Uterus (tissue), 3 donors: ENCODE measurements at regions not wholly inside any gene's neighbourhood (a gene's known extent, or its start where the extent isn't known, plus 50 kb on each side); places are given as distances from the start of the nearest gene placed in this dataset.

Experiments used
- DNase-seq, 2 donors: peaks; one replicate each; pipeline ENCODE4 v3.0.0-alpha.2; 2019 to 2020
- H3K27ac ChIP-seq, 2 donors: fragments of 200-600 bp; sonication (generic); 1 replicate in 1 of 2; 2 replicates in 1 of 2; pipeline ENCODE4 v1.5.1; 2016 to 2018
- H3K27me3 ChIP-seq, 2 donors: fragments of 200-600 bp; sonication (generic); one replicate each; pipeline ENCODE4 v1.5.1; 2018 to 2019; ENCODE audit warnings: control low read depth in 1 of 2
- H3K36me3 ChIP-seq, 2 donors: fragments of 200-600 bp; sonication (generic); one replicate each; pipeline ENCODE4 v1.5.1; 2019; ENCODE audit warnings: control low read depth in 1 of 2
- H3K4me1 ChIP-seq, 2 donors: fragments of 200-600 bp; sonication (generic); one replicate each; pipeline ENCODE4 v1.5.1; 2018 to 2019; ENCODE audit warnings: control low read depth in 1 of 2
- H3K4me3 ChIP-seq, 2 donors: fragments of 200-600 bp; sonication (generic); 1 replicate in 1 of 2; 2 replicates in 1 of 2; pipeline ENCODE4 v1.5.1; 2018 to 2019; ENCODE audit warnings: mild to moderate bottlenecking in 1 of 2
- H3K9me3 ChIP-seq, 2 donors: fragments of 200-600 bp; sonication (generic); one replicate each; pipeline ENCODE4 v1.5.1; 2019; ENCODE audit warnings: control low read depth in 1 of 2
- POLR2A ChIP-seq, 2 donors: fragments of 450-650 bp; IDR thresholded peaks; one replicate each; pipeline ENCODE4 v1.6.1; 2016; ENCODE audit warnings: antibody characterized with exemption in 2 of 2, mild to moderate bottlenecking in 1 of 2, moderate library complexity in 1 of 2
- intact Hi-C: fragments of 100-400 bp; cut with DNase I; formaldehyde crosslinking; loops from one replicate; pipeline ENCODE4 v1.15.1; 2023; ENCODE audit warnings: low total_unique reads
- TF ChIP-seq, protein P1 (sequence below), 4 experiments: fragments of 200-600 bp in 2 of 4; fragments of 450-650 bp in 2 of 4; sonication (generic) in 2 of 4; IDR thresholded peaks; one replicate each; pipeline ENCODE4 v1.5.1; 2016 to 2019; ENCODE audit warnings: antibody characterized with exemption in 4 of 4, mild to moderate bottlenecking in 2 of 4, moderate library complexity in 1 of 4
- donor health status: DM: yes; HTN: yes; CAD: no.

DNA sequence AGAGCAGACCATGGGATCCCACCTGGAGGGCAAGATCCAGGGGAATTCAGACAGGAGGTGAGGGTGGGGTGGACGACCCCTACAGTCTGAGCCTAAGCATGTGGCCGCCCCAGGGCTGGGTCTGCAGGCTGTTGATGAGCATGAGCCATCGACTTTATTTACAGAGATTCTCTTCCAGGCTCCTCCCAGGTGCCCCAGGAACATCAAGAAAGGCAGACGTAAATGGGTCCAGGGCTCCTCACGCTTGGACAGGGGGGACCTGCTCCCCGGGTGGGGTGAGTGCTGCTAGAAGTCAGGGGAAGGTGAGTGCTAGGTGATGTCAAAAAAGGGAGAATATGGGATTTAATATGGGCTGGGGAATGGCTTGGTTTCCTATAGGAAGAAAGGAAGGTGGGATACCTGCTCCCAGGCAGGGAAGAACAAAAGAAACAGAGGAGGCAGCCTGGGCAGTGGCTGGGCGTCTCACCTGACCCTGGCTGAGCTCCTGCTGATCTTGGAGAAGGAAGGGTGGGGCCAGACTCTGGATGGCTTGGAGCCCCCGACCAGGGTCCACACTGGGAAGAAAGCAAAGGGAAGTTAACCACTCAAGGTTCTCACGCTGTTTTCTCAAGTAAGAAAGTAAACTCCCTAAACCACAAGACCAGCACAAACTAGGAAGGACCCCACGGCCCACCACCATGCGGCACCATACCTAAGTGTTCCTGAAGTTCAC, 162.1 kb upstream of the SHH start:
- H3K9me3 ChIP-seq: no peaks in the 10 kb centered on the region
- H3K4me1 ChIP-seq: no peaks in the 10 kb centered on the region
- H3K27ac ChIP-seq: no peak overlapping the region
- no peaks in the 10 kb centered on the region for H3K27me3 ChIP-seq
- H3K4me3 ChIP-seq: no peak overlapping the region
- DNase-seq: no peak
- intact Hi-C loops: no loop called here
- TF ChIP-seq, protein P1, sequence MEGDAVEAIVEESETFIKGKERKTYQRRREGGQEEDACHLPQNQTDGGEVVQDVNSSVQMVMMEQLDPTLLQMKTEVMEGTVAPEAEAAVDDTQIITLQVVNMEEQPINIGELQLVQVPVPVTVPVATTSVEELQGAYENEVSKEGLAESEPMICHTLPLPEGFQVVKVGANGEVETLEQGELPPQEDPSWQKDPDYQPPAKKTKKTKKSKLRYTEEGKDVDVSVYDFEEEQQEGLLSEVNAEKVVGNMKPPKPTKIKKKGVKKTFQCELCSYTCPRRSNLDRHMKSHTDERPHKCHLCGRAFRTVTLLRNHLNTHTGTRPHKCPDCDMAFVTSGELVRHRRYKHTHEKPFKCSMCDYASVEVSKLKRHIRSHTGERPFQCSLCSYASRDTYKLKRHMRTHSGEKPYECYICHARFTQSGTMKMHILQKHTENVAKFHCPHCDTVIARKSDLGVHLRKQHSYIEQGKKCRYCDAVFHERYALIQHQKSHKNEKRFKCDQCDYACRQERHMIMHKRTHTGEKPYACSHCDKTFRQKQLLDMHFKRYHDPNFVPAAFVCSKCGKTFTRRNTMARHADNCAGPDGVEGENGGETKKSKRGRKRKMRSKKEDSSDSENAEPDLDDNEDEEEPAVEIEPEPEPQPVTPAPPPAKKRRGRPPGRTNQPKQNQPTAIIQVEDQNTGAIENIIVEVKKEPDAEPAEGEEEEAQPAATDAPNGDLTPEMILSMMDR (IDR thresholded peaks at IDR 0.05): no peak
- no peak for TF ChIP-seq POLR2A (IDR thresholded peaks at IDR 0.05)
- no peaks in the 10 kb centered on the region for H3K36me3 ChIP-seq

DNA sequence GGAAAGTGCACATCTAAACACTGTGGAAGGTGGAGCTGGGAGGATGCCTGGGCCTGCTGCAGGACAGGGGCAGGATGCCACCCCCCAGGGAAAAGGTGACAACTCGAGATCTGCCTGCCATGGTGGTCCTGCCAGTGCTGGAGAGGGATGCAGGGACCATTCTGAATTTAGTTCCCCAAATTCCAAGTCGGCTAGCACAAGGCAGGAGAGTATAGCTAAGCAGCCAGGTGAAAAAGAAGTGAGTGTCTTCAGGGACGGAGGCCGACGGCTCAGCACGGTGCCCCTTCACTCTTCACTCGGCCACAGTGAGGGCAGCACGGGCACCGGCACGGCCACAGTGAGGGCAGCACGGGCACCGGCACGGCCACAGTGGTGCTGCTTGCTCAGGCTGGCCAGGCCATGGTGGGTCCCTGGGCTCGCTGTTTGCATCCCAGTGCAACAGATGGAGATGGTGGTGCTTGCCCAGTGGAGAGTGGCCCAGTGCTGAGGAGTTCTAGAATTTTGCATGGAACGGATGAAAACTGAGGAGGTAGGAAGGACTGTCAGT, 161.3 kb upstream of the SHH start:
- no peak for DNase-seq

DNA sequence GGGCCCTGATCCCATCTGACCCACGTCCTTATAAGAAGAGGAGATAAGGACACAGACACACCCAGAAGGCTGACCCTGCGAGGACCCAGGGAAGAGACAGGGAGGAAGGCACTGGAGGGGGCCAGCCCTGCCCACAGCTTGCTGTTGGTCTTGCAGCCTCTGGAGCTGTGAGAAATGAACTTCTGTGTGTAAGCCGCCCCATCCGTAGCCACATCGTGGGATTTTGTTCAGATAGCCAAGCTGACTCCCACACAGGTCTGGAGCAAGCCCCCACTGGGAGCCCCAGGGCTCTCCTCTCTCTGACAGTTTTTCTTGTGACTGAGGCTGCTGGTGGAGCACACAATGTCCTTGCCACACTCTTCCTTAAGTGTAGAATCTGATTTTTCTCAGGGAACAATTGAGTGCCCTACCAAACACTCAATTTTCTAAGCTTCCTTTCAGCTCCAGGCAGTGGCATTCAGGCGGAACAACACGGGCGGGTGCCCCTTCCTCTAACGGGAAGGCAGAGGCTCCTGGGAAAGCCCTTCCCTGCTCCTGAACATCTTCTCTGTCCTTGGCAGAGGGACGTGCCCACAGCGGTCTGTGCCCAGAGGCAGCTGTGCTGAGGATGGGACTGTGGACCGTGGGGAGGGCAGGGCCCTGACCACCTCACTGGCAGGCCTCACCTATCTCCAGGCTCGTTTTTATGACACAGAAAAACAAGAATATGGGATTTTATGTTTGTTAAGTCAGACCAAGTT, 160.6 kb upstream of the SHH start:
- intact Hi-C loops: no loop called here
- H3K27me3 ChIP-seq: no peaks in the 10 kb centered on the region
- no peak for DNase-seq
- no peak overlapping the region for H3K4me3 ChIP-seq
- H3K27ac ChIP-seq: no peak overlapping the region
- no peak for TF ChIP-seq POLR2A (IDR thresholded peaks at IDR 0.05)
- TF ChIP-seq, protein P1 (IDR thresholded peaks at IDR 0.05): no peak
- H3K36me3 ChIP-seq: no peaks in the 10 kb centered on the region
- H3K4me1 ChIP-seq: no peaks in the 10 kb centered on the region
- H3K9me3 ChIP-seq: no peaks in the 10 kb centered on the region

More for the DNA sequence above, 161.3 kb upstream of the SHH start:
- Histone ChIP-seq H3K27me3 (no peaks in the 10 kb centered on the region), H3K36me3 (no peaks in the 10 kb centered on the region), H3K27ac (no peak overlapping the region), H3K4me1 (no peaks in the 10 kb centered on the region), H3K4me3 (no peak overlapping the region), H3K9me3 (no peaks in the 10 kb centered on the region)
- intact Hi-C loops: no loop called here
- TF ChIP-seq POLR2A (IDR thresholded peaks at IDR 0.05): no peak
- TF ChIP-seq, protein P1 (IDR thresholded peaks at IDR 0.05): no peak

DNA sequence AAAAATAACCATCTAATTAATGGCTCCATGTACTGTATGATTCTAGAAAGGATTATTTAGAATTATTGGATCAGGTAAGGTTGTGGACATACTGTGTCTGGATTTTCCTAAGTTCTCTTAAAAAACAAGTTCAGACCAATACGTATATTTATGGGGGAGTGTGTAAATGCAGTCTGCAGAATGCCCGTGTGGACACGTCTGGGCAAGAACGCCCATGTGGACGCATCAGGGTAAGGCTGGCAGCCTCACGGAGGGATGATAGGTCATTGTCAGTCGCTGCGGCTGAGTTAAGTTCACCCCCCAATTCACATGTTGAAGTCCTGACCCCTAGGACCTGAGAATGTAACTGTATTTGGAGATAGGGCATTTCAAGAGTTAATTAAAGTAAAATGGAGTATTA, 160.0 kb upstream of the SHH start:
- no peak overlapping the region for H3K4me3 ChIP-seq
- H3K27ac ChIP-seq: no peak overlapping the region
- H3K4me1 ChIP-seq: no peaks in the 10 kb centered on the region
- H3K27me3 ChIP-seq: no peaks in the 10 kb centered on the region
- no peak for DNase-seq
- TF ChIP-seq, protein P1 (IDR thresholded peaks at IDR 0.05): no peak
- TF ChIP-seq POLR2A (IDR thresholded peaks at IDR 0.05): no peak
- no peaks in the 10 kb centered on the region for H3K36me3 ChIP-seq
- no peaks in the 10 kb centered on the region for H3K9me3 ChIP-seq
- intact Hi-C loops: no loop called here

DNA sequence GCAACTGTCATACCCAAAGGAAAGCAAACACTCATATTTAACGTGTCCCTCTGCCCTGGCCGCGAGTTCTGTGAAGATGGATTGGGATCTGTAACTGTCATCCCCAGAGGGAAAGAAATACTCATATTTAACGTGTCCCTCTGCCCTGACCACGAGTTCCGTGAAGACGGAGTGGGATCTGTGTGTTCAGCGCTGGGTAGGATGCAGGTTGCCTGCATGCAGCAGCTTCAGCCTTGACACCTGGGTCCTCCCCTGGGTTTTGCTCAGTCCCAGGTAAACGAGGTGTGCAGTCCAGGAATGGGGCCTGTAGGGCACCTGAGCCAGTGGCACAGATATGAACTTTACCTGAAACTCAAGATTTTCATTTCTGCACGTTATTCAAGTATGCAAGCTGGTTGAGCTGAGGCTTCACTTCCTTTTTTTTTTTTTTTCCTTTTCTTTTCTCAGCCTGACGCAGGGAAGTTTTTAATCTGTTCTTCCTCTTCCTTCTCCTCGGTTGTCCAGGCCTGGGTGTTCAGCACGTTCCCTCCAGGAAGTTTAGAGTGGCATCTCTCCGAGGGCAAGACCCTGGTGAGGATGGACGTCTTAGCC, 159.0 kb upstream of the SHH start:
- Histone ChIP-seq H3K4me3 (no peak overlapping the region), H3K27ac (no peak overlapping the region), H3K36me3 (no peaks in the 10 kb centered on the region), H3K27me3 (no peaks in the 10 kb centered on the region), H3K4me1 (no peaks in the 10 kb centered on the region), H3K9me3 (no peaks in the 10 kb centered on the region)
- no peak for TF ChIP-seq POLR2A (IDR thresholded peaks at IDR 0.05)
- intact Hi-C loops: no loop called here
- DNase-seq: no peak
